ENCODE measurements at regions not wholly inside any gene's neighbourhood (a gene's known extent, or its start where the extent isn't known, plus 50 kb on each side); places are given as distances from the start of the nearest gene placed in this dataset.

DNA sequence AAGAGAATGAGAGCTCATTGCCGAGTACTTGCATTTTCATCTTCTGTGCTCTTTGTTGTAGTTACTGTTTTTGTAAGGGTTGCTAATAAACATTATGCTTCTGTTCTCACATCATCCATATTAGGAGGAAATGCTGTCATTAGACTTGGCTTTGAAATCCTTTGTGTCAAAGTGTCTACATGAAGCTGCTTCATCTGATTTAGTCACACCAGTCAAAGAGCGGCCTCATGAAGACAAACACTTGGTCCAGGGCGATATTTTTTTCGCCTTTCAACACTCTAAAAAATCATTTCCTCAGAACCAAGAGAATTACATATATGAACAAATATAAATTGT is 105.0 kb downstream of the SPRY2 start:
- TF ChIP-seq CTCF (conservative IDR thresholded peaks at IDR 0.05; ENCODE audit: low read depth, low read length): no peak
- no peak for TF ChIP-seq POLR2A (IDR thresholded peaks at IDR 0.05; ENCODE audit: low read depth, low read length)

Data from IMR-90 (cell line).